Endothelial cell of umbilical vein (primary cell): ENCODE measurements at regions not wholly inside any gene's neighbourhood (a gene's known extent, or its start where the extent isn't known, plus 50 kb on each side); places are given as distances from the start of the nearest gene placed in this dataset.

Experiments used
- BruUV-seq: library from RNA; stranded (reverse); fragments of 400-500 nt; replicated peaks from 2 replicates; lab custom pipeline; 2021; lab: Mats Ljungman, UMichigan
- CTCF ChIA-PET: fragments of 300-600, 350-600 bp; sonication (Branson Sonifier 250); formaldehyde crosslinking; loops from one replicate; lab custom pipeline; 2021; ENCODE audit warnings: antibody characterized with exemption, inconsistent platforms; lab: Charles Lee
- POLR2A ChIA-PET: fragments of 300-600, 350-600 bp; sonication (Branson Sonifier 250); formaldehyde crosslinking; loops from one replicate; lab custom pipeline; 2021; ENCODE audit warnings: antibody characterized with exemption, inconsistent platforms; lab: Charles Lee
- DNase-seq: peaks from one replicate; pipeline ENCODE4 v3.0.0-alpha.2; 2011; ENCODE audit warnings: low read depth, low spot score
- FAIRE-seq: peaks from 2 replicates; lab custom pipeline; 2011; peaks lifted over from hg19 to GRCh38; lab: Jason Lieb, UNC
- H2AFZ ChIP-seq: 2 replicates; pipeline ENCODE4 v1.6.0; 2012; ENCODE audit warnings: low read depth, low read length, control low read depth, inconsistent platforms
- H3K27ac ChIP-seq: 2 replicates; pipeline ENCODE4 v1.5.1; 2011; ENCODE audit warnings: low read depth, mild to moderate bottlenecking, control low read depth, low read length, moderate library complexity; ENCODE audit not compliant: insufficient read depth
- H3K27me3 ChIP-seq, 2 experiments: 2 replicates each; pipeline versions ENCODE4 v1.6.0 to v1.6.1; 2011; ENCODE audit warnings: low read length in 2 of 2, mixed read lengths in 1 of 2; ENCODE audit not compliant: control insufficient read depth in 2 of 2, insufficient read depth in 2 of 2
- H3K36me3 ChIP-seq, 2 experiments: 2 replicates in 1 of 2; 3 replicates in 1 of 2; pipeline ENCODE4 v1.5.1; 2011; ENCODE audit warnings: low read length in 2 of 2, mild to moderate bottlenecking in 1 of 2, moderate library complexity in 1 of 2; ENCODE audit not compliant: control insufficient read depth in 2 of 2, insufficient read depth in 2 of 2; ENCODE audit errors: extremely low read depth in 1 of 2
- H3K4me1 ChIP-seq: 3 replicates; pipeline ENCODE4 v1.5.1; 2011; ENCODE audit warnings: mild to moderate bottlenecking, low read length; ENCODE audit not compliant: control insufficient read depth, insufficient read depth; ENCODE audit errors: extremely low read depth
- H3K4me2 ChIP-seq: 2 replicates; pipeline ENCODE4 v1.6.1; 2011; ENCODE audit warnings: low read length, control low read depth, mixed read lengths; ENCODE audit not compliant: insufficient read depth
- H3K4me3 ChIP-seq, 3 experiments: fragments of 200-600 bp in 1 of 3; sonication (generic), shearing (Covaris generic) in 1 of 3; replicated peaks in 1 of 3; 2 replicates each; pipeline ENCODE4 v1.5.1; 2011 to 2016; ENCODE audit warnings: control low read depth in 3 of 3, low read length in 3 of 3, mild to moderate bottlenecking in 2 of 3, inconsistent platforms in 1 of 3, low read depth in 1 of 3, moderate library complexity in 1 of 3; ENCODE audit not compliant: insufficient read depth in 1 of 3
- H3K79me2 ChIP-seq: 2 replicates; pipeline ENCODE4 v1.6.0; 2012; ENCODE audit warnings: low read length, inconsistent platforms; ENCODE audit not compliant: control insufficient read depth, insufficient read depth
- H3K9ac ChIP-seq: replicated peaks from 2 replicates; pipeline ENCODE3; 2011; ENCODE audit warnings: low read length, control low read depth; ENCODE audit not compliant: insufficient read depth; ENCODE audit errors: extremely low read depth
- H3K9me1 ChIP-seq: replicated peaks from 3 replicates; pipeline ENCODE4 v1.6.0; 2011; ENCODE audit warnings: mild to moderate bottlenecking, low read length; ENCODE audit not compliant: control insufficient read depth, insufficient read depth; ENCODE audit errors: extremely low read depth
- H3K9me3 ChIP-seq: replicated peaks from 2 replicates; pipeline ENCODE4 v1.5.1; 2012; ENCODE audit warnings: low read length, inconsistent platforms; ENCODE audit not compliant: control insufficient read depth, insufficient read depth
- H4K20me1 ChIP-seq: replicated peaks from 2 replicates; pipeline ENCODE3; 2011; ENCODE audit warnings: mild to moderate bottlenecking, low read length; ENCODE audit not compliant: control insufficient read depth, insufficient read depth; ENCODE audit errors: extremely low read depth
- EZH2 ChIP-seq: IDR thresholded peaks from 2 replicates; pipeline ENCODE4 v1.6.1; 2012; ENCODE audit warnings: borderline replicate concordance, low read depth, mild to moderate bottlenecking, moderate library complexity, low read length, inconsistent platforms; ENCODE audit not compliant: severe bottlenecking
- FOS ChIP-seq: IDR thresholded peaks from 2 replicates; pipeline ENCODE4 v1.6.1; 2011; ENCODE audit warnings: mild to moderate bottlenecking, low read length, moderate library complexity, borderline replicate concordance; ENCODE audit not compliant: insufficient read depth
- GATA2 ChIP-seq: IDR thresholded peaks from 2 replicates; pipeline ENCODE4 v1.7.0; 2011; ENCODE audit warnings: low read depth, mild to moderate bottlenecking, moderate library complexity, mixed read lengths, low read length; ENCODE audit not compliant: insufficient read length, insufficient read depth
- JUN ChIP-seq: IDR thresholded peaks from 2 replicates; pipeline ENCODE4 v1.6.1; 2011; ENCODE audit warnings: borderline replicate concordance, low read depth; ENCODE audit not compliant: insufficient read length, insufficient read depth
- MYC ChIP-seq: IDR thresholded peaks from one replicate; pipeline ENCODE4 v1.6.1; 2011; ENCODE audit warnings: mild to moderate bottlenecking, low read depth, low read length
- POLR2A ChIP-seq: IDR thresholded peaks from 2 replicates; pipeline ENCODE4 v1.6.1; 2012; ENCODE audit warnings: low read depth, mild to moderate bottlenecking, control low read depth, low read length
- POLR2AphosphoS5 ChIP-seq: IDR thresholded peaks from 2 replicates; pipeline ENCODE4 v1.6.1; 2012; ENCODE audit warnings: low read depth, mild to moderate bottlenecking, control low read depth, low read length, moderate library complexity; ENCODE audit not compliant: insufficient read depth
- dilution Hi-C: fragments of 300-500 bp; cut with MboI; formaldehyde crosslinking; loops from one replicate; pipeline ENCODE4 v1.15.0; 2019; ENCODE audit warnings: low sequenced_read_pairs; ENCODE audit not compliant: extremely low pct_ligation_motif_present
- intact Hi-C: fragments of 100-400 bp; cut with micrococcal nuclease; formaldehyde crosslinking; loops from one replicate; pipeline ENCODE4 v1.10.0; 2022
- TF ChIP-seq, protein P1 (sequence below), 2 donors: IDR thresholded peaks; 1 replicate in 1 of 2; 2 replicates in 1 of 2; pipeline ENCODE4 v1.5.1; 2011; ENCODE audit warnings: low read length in 2 of 2, mild to moderate bottlenecking in 2 of 2, moderate library complexity in 2 of 2, control low read depth in 1 of 2, inconsistent platforms in 1 of 2, low read depth in 1 of 2; ENCODE audit not compliant: insufficient read depth in 1 of 2; ENCODE audit errors: extremely low read depth in 1 of 2
- TF ChIP-seq, protein P2 (sequence below): IDR thresholded peaks from 2 replicates; pipeline ENCODE4 v1.6.1; 2011; ENCODE audit not compliant: insufficient read depth, insufficient read length

DNA sequence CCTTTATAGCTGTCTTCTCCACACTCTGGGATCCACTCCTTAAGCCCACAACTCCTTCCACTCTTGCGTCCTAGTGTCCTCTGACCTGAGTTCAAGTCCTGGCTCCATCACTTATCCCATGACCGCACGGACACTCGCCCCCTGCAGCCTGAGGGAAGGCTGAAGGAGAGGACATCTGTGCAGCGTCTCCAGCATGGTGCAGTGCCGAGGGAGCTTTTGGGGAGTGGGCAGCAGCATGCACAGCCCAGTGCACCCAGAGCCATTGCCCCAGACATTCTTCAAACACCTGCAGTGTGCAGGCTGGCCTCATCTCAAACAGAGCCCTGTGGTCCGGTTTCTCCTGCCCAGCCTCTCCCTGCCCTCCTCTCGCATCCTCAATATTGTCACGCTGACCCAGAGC is 317.1 kb upstream of the ZMIZ1 start:
- POLR2A ChIA-PET, result no interaction called here
- Histone ChIP-seq H3K36me3 (no peaks in the 10 kb centered on the region), H3K4me2 (no peak overlapping the region), H3K27ac (no peak overlapping the region), H3K9ac (no peak overlapping the region), H2AFZ (no peak overlapping the region), H3K4me1 (peaks cover 24% of the 10 kb centered on the region), H3K9me1 (no peaks in the 10 kb centered on the region), H3K79me2 (no peaks in the 10 kb centered on the region), H3K27me3 (peaks cover 3 to 10% of the 10 kb centered on the region in 2 experiments), H3K4me3 (no peak overlapping the region), H3K9me3 (no peaks in the 10 kb centered on the region), H4K20me1 (no peaks in the 10 kb centered on the region)
- dilution Hi-C loops (no loop called here), intact Hi-C loops (loop anchor here (10.0 kb wide), 1 partner anchor 593 kb away; the partner anchor contains the start of gene PPIF)
- BruUV-seq, result no TSS peak
- FAIRE-seq, result no peak
- DNase-seq, result no peak
- CTCF ChIA-PET, result interaction anchor here (1.2 to 1.4 kb wide), 2 partner anchors 9 to 94 kb away, joined by 3 read pairs; no protein-coding TSS in a partner anchor
- no peak for TF ChIP-seq POLR2A
- TF ChIP-seq, protein P1, sequence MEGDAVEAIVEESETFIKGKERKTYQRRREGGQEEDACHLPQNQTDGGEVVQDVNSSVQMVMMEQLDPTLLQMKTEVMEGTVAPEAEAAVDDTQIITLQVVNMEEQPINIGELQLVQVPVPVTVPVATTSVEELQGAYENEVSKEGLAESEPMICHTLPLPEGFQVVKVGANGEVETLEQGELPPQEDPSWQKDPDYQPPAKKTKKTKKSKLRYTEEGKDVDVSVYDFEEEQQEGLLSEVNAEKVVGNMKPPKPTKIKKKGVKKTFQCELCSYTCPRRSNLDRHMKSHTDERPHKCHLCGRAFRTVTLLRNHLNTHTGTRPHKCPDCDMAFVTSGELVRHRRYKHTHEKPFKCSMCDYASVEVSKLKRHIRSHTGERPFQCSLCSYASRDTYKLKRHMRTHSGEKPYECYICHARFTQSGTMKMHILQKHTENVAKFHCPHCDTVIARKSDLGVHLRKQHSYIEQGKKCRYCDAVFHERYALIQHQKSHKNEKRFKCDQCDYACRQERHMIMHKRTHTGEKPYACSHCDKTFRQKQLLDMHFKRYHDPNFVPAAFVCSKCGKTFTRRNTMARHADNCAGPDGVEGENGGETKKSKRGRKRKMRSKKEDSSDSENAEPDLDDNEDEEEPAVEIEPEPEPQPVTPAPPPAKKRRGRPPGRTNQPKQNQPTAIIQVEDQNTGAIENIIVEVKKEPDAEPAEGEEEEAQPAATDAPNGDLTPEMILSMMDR (IDR thresholded peaks at IDR 0.05; ENCODE audit: extremely low read depth in 1 of 2, insufficient read depth in 1 of 2, low read depth in 1 of 2, low read length in 2 of 2), result no peak
- TF ChIP-seq JUN, result no peak
- no peak for TF ChIP-seq MYC

DNA sequence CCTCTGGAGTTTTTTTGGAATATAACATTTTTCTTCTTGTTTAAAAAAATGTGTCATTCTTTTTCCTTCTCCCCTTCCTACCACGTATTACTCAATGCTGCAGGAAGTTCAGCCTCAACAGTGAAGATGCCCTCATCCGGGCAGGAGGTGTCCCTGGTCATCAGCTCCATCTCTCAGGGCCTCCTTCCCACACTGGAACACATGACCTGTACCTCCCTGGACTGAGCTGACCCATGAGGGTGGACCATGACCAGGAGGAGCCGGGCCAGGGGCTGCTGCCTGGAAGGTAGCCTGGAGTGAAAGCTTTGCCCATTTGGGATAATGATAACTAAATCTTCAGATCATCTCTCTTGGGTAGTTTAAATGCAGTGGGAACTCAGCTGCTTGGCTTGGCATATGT is 316.5 kb upstream of the ZMIZ1 start:
- H3K9ac ChIP-seq, result no peak overlapping the region
- TF ChIP-seq EZH2 (no peak), MYC (no peak), POLR2A (no peak), GATA2 (no peak), FOS (no peak), POLR2AphosphoS5 (no peak)
- TF ChIP-seq, protein P1 (IDR thresholded peaks at IDR 0.05; ENCODE audit: extremely low read depth in 1 of 2, insufficient read depth in 1 of 2, low read depth in 1 of 2, low read length in 2 of 2), result no peak
- TF ChIP-seq, protein P2, sequence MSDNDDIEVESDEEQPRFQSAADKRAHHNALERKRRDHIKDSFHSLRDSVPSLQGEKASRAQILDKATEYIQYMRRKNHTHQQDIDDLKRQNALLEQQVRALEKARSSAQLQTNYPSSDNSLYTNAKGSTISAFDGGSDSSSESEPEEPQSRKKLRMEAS, result no peak
- H3K4me3 ChIP-seq, result no peak overlapping the region
- DNase-seq (no peak), FAIRE-seq (no peak)
- no peak overlapping the region for H2AFZ ChIP-seq
- no TSS peak for BruUV-seq
- H3K4me2 ChIP-seq, result no peak overlapping the region
- no peak overlapping the region for H3K27ac ChIP-seq
- H4K20me1 ChIP-seq, result no peaks in the 10 kb centered on the region
- peaks cover 3 to 10% of the 10 kb centered on the region in 2 experiments for H3K27me3 ChIP-seq
- H3K36me3 ChIP-seq, result no peaks in the 10 kb centered on the region
- ChIA-PET CTCF (interaction anchor here (1.4 kb wide), 1 partner anchor 95 kb away, joined by 3 read pairs; no protein-coding TSS in a partner anchor), POLR2A (no interaction called here)
- H3K9me1 ChIP-seq, result no peaks in the 10 kb centered on the region
- peaks cover 28% of the 10 kb centered on the region for H3K4me1 ChIP-seq
- no peaks in the 10 kb centered on the region for H3K9me3 ChIP-seq
- no peaks in the 10 kb centered on the region for H3K79me2 ChIP-seq
- dilution Hi-C loops (no loop called here), intact Hi-C loops (loop anchor here (10.0 kb wide), 1 partner anchor 593 kb away; the partner anchor contains the start of gene PPIF)
